ENCODE measurements at regions not wholly inside any gene's neighbourhood (a gene's known extent, or its start where the extent isn't known, plus 50 kb on each side); places are given as distances from the start of the nearest gene placed in this dataset.

- no peak for TF ChIP-seq CTCF (conservative IDR thresholded peaks at IDR 0.05; ENCODE audit: low read length)
- no peak overlapping the region for H3K4me3 ChIP-seq (ENCODE audit: low read length)
- no peak for DNase-seq (ENCODE audit: low read depth)
Measured at GRCh38 chr12:93151079-93151762, 222.1 kb upstream of the EEA1 start.

GRCh38 chr12:93152617-93153016 is 223.5 kb upstream of the EEA1 start:
- no peak overlapping the region for H3K4me3 ChIP-seq (ENCODE audit: low read length)
- no peak for TF ChIP-seq CTCF (conservative IDR thresholded peaks at IDR 0.05; ENCODE audit: low read length)
- DNase-seq (ENCODE audit: low read depth): no peak

GRCh38 chr12:93153321-93153720 is 224.2 kb upstream of the EEA1 start:
- TF ChIP-seq CTCF (conservative IDR thresholded peaks at IDR 0.05; ENCODE audit: low read length): no peak
- no peak overlapping the region for H3K4me3 ChIP-seq (ENCODE audit: low read length)
- no peak for DNase-seq (ENCODE audit: low read depth)

- no peak for TF ChIP-seq CTCF (conservative IDR thresholded peaks at IDR 0.05; ENCODE audit: low read length)
- DNase-seq (ENCODE audit: low read depth): no peak
- no peak overlapping the region for H3K4me3 ChIP-seq (ENCODE audit: low read length)
Measured at GRCh38 chr12:93154096-93154728, 223.5 kb upstream of the NUDT4 start.

GRCh38 chr12:93154753-93155480 is 222.8 kb upstream of the NUDT4 start:
- no peak for TF ChIP-seq CTCF (conservative IDR thresholded peaks at IDR 0.05; ENCODE audit: low read length)
- H3K4me3 ChIP-seq (ENCODE audit: low read length): no peak overlapping the region

GRCh38 chr12:93156086-93156716 is 221.5 kb upstream of the NUDT4 start:
- no peak for TF ChIP-seq CTCF (conservative IDR thresholded peaks at IDR 0.05; ENCODE audit: low read length)
- DNase-seq (ENCODE audit: low read depth): no peak
- H3K4me3 ChIP-seq (ENCODE audit: low read length): no peak overlapping the region

More at GRCh38 chr12:93154753-93155480, 222.8 kb upstream of the NUDT4 start:
- no peak for DNase-seq (ENCODE audit: low read depth)

Measured in AG10803 (cell line).